B cell (primary cell): ENCODE measurements at regions not wholly inside any gene's neighbourhood (a gene's known extent, or its start where the extent isn't known, plus 50 kb on each side); places are given as distances from the start of the nearest gene placed in this dataset.

Experiments used
- CTCF ChIP-seq: fragments of 200-600 bp; IDR thresholded peaks from one replicate; pipeline ENCODE4 v1.8.0; 2022; ENCODE audit warnings: antibody characterized with exemption, mild to moderate bottlenecking
- EZH2 ChIP-seq: IDR thresholded peaks from 2 replicates; pipeline ENCODE4 v1.6.1; 2012; ENCODE audit warnings: borderline replicate concordance, low read depth, mild to moderate bottlenecking, moderate library complexity, low read length; ENCODE audit not compliant: insufficient read depth, poor library complexity, severe bottlenecking

GRCh38 chr1:191739544-191739943 lies 418.7 kb upstream of the RGS18 start:
- TF ChIP-seq CTCF (no peak), EZH2 (no peak)
